Trophoblast cell (in vitro differentiated cells and primary cell): ENCODE measurements at regions not wholly inside any gene's neighbourhood (a gene's known extent, or its start where the extent isn't known, plus 50 kb on each side); places are given as distances from the start of the nearest gene placed in this dataset.
A peak's percentile ranks its signal among the peaks of the same experiment; 100 is the strongest.

Experiments
- DNase-seq, 2 donors: peaks; one replicate each; pipeline ENCODE4 v3.0.0-alpha.2; 2016
- H2AFZ ChIP-seq: 2 replicates; pipeline ENCODE4 v1.6.1; 2013; ENCODE audit warnings: low read length, moderate library complexity, mild to moderate bottlenecking; ENCODE audit not compliant: insufficient read depth, poor library complexity
- H2AK5ac ChIP-seq: 2 replicates; pipeline ENCODE4 v1.6.1; 2013; ENCODE audit warnings: mild to moderate bottlenecking, low read length
- H2BK120ac ChIP-seq: 2 replicates; pipeline ENCODE4 v1.6.1; 2013; ENCODE audit warnings: low read length, mild to moderate bottlenecking, moderate library complexity; ENCODE audit not compliant: insufficient read depth, poor library complexity
- H2BK12ac ChIP-seq: 2 replicates; pipeline ENCODE4 v1.6.1; 2013; ENCODE audit warnings: mild to moderate bottlenecking, low read length, moderate library complexity
- H2BK5ac ChIP-seq: 2 replicates; pipeline ENCODE4 v1.6.1; 2013; ENCODE audit warnings: low read length, low read depth, moderate library complexity, mild to moderate bottlenecking; ENCODE audit not compliant: poor library complexity
- H3K14ac ChIP-seq: 2 replicates; pipeline ENCODE4 v1.6.1; 2013; ENCODE audit warnings: mild to moderate bottlenecking, low read length
- H3K18ac ChIP-seq: 2 replicates; pipeline ENCODE4 v1.6.1; 2013; ENCODE audit warnings: mild to moderate bottlenecking, low read length
- H3K23ac ChIP-seq: 2 replicates; pipeline ENCODE4 v1.6.1; 2013; ENCODE audit warnings: low read length
- H3K27ac ChIP-seq: 2 replicates; pipeline ENCODE4 v1.5.1; 2013; ENCODE audit warnings: low read depth, mild to moderate bottlenecking, inconsistent platforms, low read length, moderate library complexity
- H3K27me3 ChIP-seq: 2 replicates; pipeline ENCODE4 v1.6.1; 2013; ENCODE audit warnings: inconsistent platforms, mild to moderate bottlenecking, low read length, moderate library complexity; ENCODE audit not compliant: insufficient read depth
- H3K36me3 ChIP-seq, 2 experiments: 1 replicate in 1 of 2; 2 replicates in 1 of 2; pipeline ENCODE4 v1.6.1; 2013; ENCODE audit warnings: low read length in 2 of 2, mild to moderate bottlenecking in 2 of 2, moderate library complexity in 1 of 2; ENCODE audit not compliant: insufficient read depth in 2 of 2, control insufficient read depth in 1 of 2
- H3K4ac ChIP-seq: 2 replicates; pipeline ENCODE4 v1.6.1; 2013; ENCODE audit warnings: low read depth, mild to moderate bottlenecking, low read length, moderate library complexity
- H3K4me1 ChIP-seq, 2 experiments: 1 replicate in 1 of 2; 2 replicates in 1 of 2; pipeline ENCODE4 v1.6.1; 2013; ENCODE audit warnings: low read length in 2 of 2, mild to moderate bottlenecking in 2 of 2, moderate library complexity in 1 of 2; ENCODE audit not compliant: insufficient read depth in 2 of 2, control insufficient read depth in 1 of 2
- H3K4me2 ChIP-seq: 2 replicates; pipeline ENCODE4 v1.6.1; 2013; ENCODE audit warnings: inconsistent platforms, mild to moderate bottlenecking, low read length, moderate library complexity
- H3K4me3 ChIP-seq: 2 replicates; pipeline ENCODE4 v1.5.1; 2013; ENCODE audit warnings: mild to moderate bottlenecking, low read depth, low read length, inconsistent platforms
- H3K79me1 ChIP-seq: one replicate; pipeline ENCODE4 v1.6.1; 2013; ENCODE audit warnings: low read length
- H3K79me2 ChIP-seq: 2 replicates; pipeline ENCODE4 v1.6.1; 2013; ENCODE audit warnings: low read length, mild to moderate bottlenecking; ENCODE audit not compliant: control insufficient read depth, insufficient read depth, poor library complexity
- H3K9ac ChIP-seq: 2 replicates; pipeline ENCODE4 v1.6.1; 2013; ENCODE audit warnings: mild to moderate bottlenecking, low read length
- H3K9me3 ChIP-seq: 2 replicates; pipeline ENCODE4 v1.6.1; 2013; ENCODE audit warnings: low read depth, mild to moderate bottlenecking, control low read depth, inconsistent platforms, low read length; ENCODE audit not compliant: insufficient read depth
- H4K12ac ChIP-seq: 2 replicates; pipeline ENCODE4 v1.6.1; 2013; ENCODE audit warnings: low read depth, mild to moderate bottlenecking, low read length, moderate library complexity
- H4K8ac ChIP-seq: 2 replicates; pipeline ENCODE4 v1.6.1; 2013; ENCODE audit warnings: low read depth, mild to moderate bottlenecking, low read length, moderate library complexity
- H4K91ac ChIP-seq: one replicate; pipeline ENCODE4 v1.6.1; 2013; ENCODE audit warnings: low read depth, mild to moderate bottlenecking, low read length, moderate library complexity
- WGBS: extraction: QIAGEN DNeasy Blood & Tissue Kit; methylation state at CpG from one replicate; pipeline ENCODE4 v1.1.7; 2013; ENCODE audit warnings: missing lambda C conversion rate; ENCODE audit not compliant: insufficient read length, insufficient coverage; ENCODE audit errors: extremely low coverage; 5-methylcytosine and 5-hydroxymethylcytosine counted together

- Histone ChIP-seq H2AFZ (no peak overlapping the region), H3K9me3 (no peaks in the 10 kb centered on the region), H3K4me1 (peaks cover 0 to 2% of the 10 kb centered on the region in 2 experiments), H2AK5ac (no peak overlapping the region), H3K4me2 (no peak overlapping the region), H3K4ac (no peak overlapping the region), H4K8ac (no peak overlapping the region), H3K79me1 (no peaks in the 10 kb centered on the region), H3K14ac (no peak overlapping the region), H4K91ac (no peak overlapping the region), H3K23ac (no peak overlapping the region), H3K36me3 (no peaks in the 10 kb centered on the region), H2BK120ac (no peak overlapping the region), H3K79me2 (no peaks in the 10 kb centered on the region), H4K12ac (no peak overlapping the region), H2BK12ac (no peak overlapping the region), H3K9ac (no peak overlapping the region), H3K27ac (no peak overlapping the region), H3K18ac (no peak overlapping the region), H2BK5ac (peak overlapping the region; percentile 59), H3K4me3 (no peak overlapping the region), H3K27me3 (no peaks in the 10 kb centered on the region)
- no CpG with 5 or more reads among the region's 5 CpGs for WGBS
- DNase-seq = no peak
These were observed 421.5 kb upstream of the POU3F3 start for GRCh38 chr2:104432401-104432800.

- peaks cover 0 to 2% of the 10 kb centered on the region in 2 experiments for H3K4me1 ChIP-seq
- H3K79me1 ChIP-seq = no peaks in the 10 kb centered on the region
- H3K14ac ChIP-seq = no peak overlapping the region
- no peaks in the 10 kb centered on the region for H3K27me3 ChIP-seq
- H4K91ac ChIP-seq = no peak overlapping the region
- DNase-seq = no peak
- no peak overlapping the region for H2BK120ac ChIP-seq
- H2AFZ ChIP-seq = no peak overlapping the region
- H4K12ac ChIP-seq = no peak overlapping the region
- no peaks in the 10 kb centered on the region for H3K9me3 ChIP-seq
- WGBS = no CpG with 5 or more reads among the region's 2 CpGs
- no peak overlapping the region for H3K23ac ChIP-seq
- H3K4me2 ChIP-seq = no peak overlapping the region
- no peak overlapping the region for H3K4me3 ChIP-seq
- no peak overlapping the region for H2AK5ac ChIP-seq
- H3K27ac ChIP-seq = no peak overlapping the region
- H3K9ac ChIP-seq = no peak overlapping the region
- no peak overlapping the region for H3K18ac ChIP-seq
- H2BK12ac ChIP-seq = no peak overlapping the region
- H3K79me2 ChIP-seq = no peaks in the 10 kb centered on the region
- H2BK5ac ChIP-seq = no peak overlapping the region
- no peak overlapping the region for H4K8ac ChIP-seq
- no peaks in the 10 kb centered on the region for H3K36me3 ChIP-seq
- H3K4ac ChIP-seq = no peak overlapping the region
These were observed 420.9 kb upstream of the POU3F3 start for GRCh38 chr2:104432991-104433390.

- no peak overlapping the region for H3K23ac ChIP-seq
- no peaks in the 10 kb centered on the region for H3K36me3 ChIP-seq
- no peaks in the 10 kb centered on the region for H3K27me3 ChIP-seq
- H3K27ac ChIP-seq = no peak overlapping the region
- H3K18ac ChIP-seq = no peak overlapping the region
- no peak overlapping the region for H3K9ac ChIP-seq
- H4K8ac ChIP-seq = no peak overlapping the region
- no peak overlapping the region for H2AFZ ChIP-seq
- no peak overlapping the region for H3K4me3 ChIP-seq
- H2AK5ac ChIP-seq = no peak overlapping the region
- peaks cover 0 to 2% of the 10 kb centered on the region in 2 experiments for H3K4me1 ChIP-seq
- H4K91ac ChIP-seq = no peak overlapping the region
- no CpG with 5 or more reads among the region's 3 CpGs for WGBS
- H2BK5ac ChIP-seq = no peak overlapping the region
- H2BK12ac ChIP-seq = no peak overlapping the region
- H3K4me2 ChIP-seq = no peak overlapping the region
- no peak for DNase-seq
- no peaks in the 10 kb centered on the region for H3K79me2 ChIP-seq
- H3K14ac ChIP-seq = no peak overlapping the region
- H4K12ac ChIP-seq = no peak overlapping the region
- H3K9me3 ChIP-seq = no peaks in the 10 kb centered on the region
- H3K4ac ChIP-seq = no peak overlapping the region
- no peak overlapping the region for H2BK120ac ChIP-seq
- H3K79me1 ChIP-seq = no peaks in the 10 kb centered on the region
These were observed 420.3 kb upstream of the POU3F3 start for GRCh38 chr2:104433657-104434056.

GRCh38 chr2:104434318-104434792, 419.6 kb upstream of the POU3F3 start:
- H3K79me2 ChIP-seq = no peaks in the 10 kb centered on the region
- H4K8ac ChIP-seq = peak overlapping the region; percentile 29
- H3K4me2 ChIP-seq = peak overlapping the region; percentile 50
- H2AK5ac ChIP-seq = no peak overlapping the region
- peaks cover 0 to 2% of the 10 kb centered on the region in 2 experiments for H3K4me1 ChIP-seq
- H3K23ac ChIP-seq = no peak overlapping the region
- no peak overlapping the region for H3K9ac ChIP-seq
- no peaks in the 10 kb centered on the region for H3K9me3 ChIP-seq
- no peak overlapping the region for H4K12ac ChIP-seq
- H3K18ac ChIP-seq = no peak overlapping the region
- H3K27me3 ChIP-seq = no peaks in the 10 kb centered on the region
- peak overlapping the region; percentile 51 for H3K27ac ChIP-seq
- H4K91ac ChIP-seq = no peak overlapping the region
- no peak overlapping the region for H3K4ac ChIP-seq
- no peak overlapping the region for H2BK120ac ChIP-seq
- no peak overlapping the region for H3K4me3 ChIP-seq
- no peaks in the 10 kb centered on the region for H3K36me3 ChIP-seq
- no peak overlapping the region for H2BK12ac ChIP-seq
- no peak overlapping the region for H2AFZ ChIP-seq
- WGBS = no CpG with 5 or more reads among the region's 13 CpGs
- H3K79me1 ChIP-seq = no peaks in the 10 kb centered on the region
- no peak overlapping the region for H2BK5ac ChIP-seq
- DNase-seq = peak; percentile 5 to 18
- H3K14ac ChIP-seq = no peak overlapping the region
